Epidermal melanocyte (primary cell): ENCODE measurements at regions not wholly inside any gene's neighbourhood (a gene's known extent, or its start where the extent isn't known, plus 50 kb on each side); places are given as distances from the start of the nearest gene placed in this dataset.
"Not testable (repeated sequence)": the region's sequence is repeated elsewhere in the genome, so short reads cannot be mapped to it uniquely, and the experiment has no call there.

ENCODE experiments used
- DNase-seq: peaks from one replicate; pipeline ENCODE4 v3.0.0; 2011; ENCODE audit warnings: low spot score; ENCODE audit not compliant: insufficient read length

- no peak for DNase-seq
Measured at GRCh38 chr22:33142282-33143055, 84.3 kb upstream of the SYN3 start.

- no peak for DNase-seq
Measured at GRCh38 chr22:33139937-33140336, 81.8 kb upstream of the SYN3 start.

- DNase-seq, result not testable (repeated sequence)
Measured at GRCh38 chr22:33138333-33138732, 80.2 kb upstream of the SYN3 start.

GRCh38 chr22:33130473-33130872, 72.3 kb upstream of the SYN3 start:
- DNase-seq, result no peak

GRCh38 chr22:33129621-33130020, 71.4 kb upstream of the SYN3 start:
- DNase-seq, result no peak

- no peak for DNase-seq
Measured at GRCh38 chr22:33126881-33127280, 68.7 kb upstream of the SYN3 start.

GRCh38 chr22:33124471-33124870, 66.3 kb upstream of the SYN3 start:
- no peak for DNase-seq

- not testable (repeated sequence) for DNase-seq
Measured at GRCh38 chr22:33122439-33122838, 64.3 kb upstream of the SYN3 start.

- no peak for DNase-seq
Measured at GRCh38 chr22:33119044-33119443, 60.9 kb upstream of the SYN3 start.

- DNase-seq, result no peak
Measured at GRCh38 chr22:33117821-33118220, 59.6 kb upstream of the SYN3 start.

- DNase-seq, result no peak
Measured at GRCh38 chr22:33116841-33117547, 58.8 kb upstream of the SYN3 start.

- DNase-seq, result no peak
Measured at GRCh38 chr22:33114565-33114964, 56.4 kb upstream of the SYN3 start.

GRCh38 chr22:33112580-33112979, 54.4 kb upstream of the SYN3 start:
- no peak for DNase-seq

GRCh38 chr22:33111491-33111890, 53.3 kb upstream of the SYN3 start:
- no peak for DNase-seq

- DNase-seq, result no peak
Measured at GRCh38 chr22:33110562-33111163, 52.5 kb upstream of the SYN3 start.

GRCh38 chr22:33109514-33110430, 51.6 kb upstream of the SYN3 start:
- no peak for DNase-seq

- DNase-seq, result no peak
Measured at GRCh38 chr22:33108037-33108436, 49.9 kb upstream of the SYN3 start.
